RWPE2 (cell line): ENCODE measurements at regions not wholly inside any gene's neighbourhood (a gene's known extent, or its start where the extent isn't known, plus 50 kb on each side); places are given as distances from the start of the nearest gene placed in this dataset.

Source experiments
- ATAC-seq: fragments of 200-7000 bp; cut with Tn5 transposase; 3 replicates; pipeline ENCODE4 v1.9.1; 2021; ENCODE audit warnings: low read depth
- DNase-seq: peaks from one replicate; pipeline ENCODE4 v3.0.0-alpha.2; 2020; ENCODE audit warnings: low spot score
- H3K27ac ChIP-seq: fragments of 450-650 bp; 2 replicates; pipeline ENCODE4 v1.5.1; 2017; ENCODE audit warnings: mild to moderate bottlenecking; ENCODE audit not compliant: poor library complexity, severe bottlenecking
- H3K27me3 ChIP-seq: fragments of 250-450 bp; sonication (Bioruptor Pico); 2 replicates; pipeline ENCODE4 v1.5.1; 2021; ENCODE audit warnings: mild to moderate bottlenecking, moderate library complexity; ENCODE audit not compliant: insufficient read depth, poor library complexity, severe bottlenecking
- H3K36me3 ChIP-seq: fragments of 250-450 bp; sonication (Bioruptor Pico); 2 replicates; pipeline ENCODE4 v1.5.1; 2020; ENCODE audit warnings: low read depth, mild to moderate bottlenecking, moderate library complexity
- H3K4me1 ChIP-seq: fragments of 250-450 bp; sonication (Bioruptor Pico); 2 replicates; pipeline ENCODE4 v1.5.1; 2021; ENCODE audit warnings: mild to moderate bottlenecking, moderate library complexity; ENCODE audit not compliant: insufficient read depth, poor library complexity, severe bottlenecking
- H3K4me3 ChIP-seq: fragments of 250-450 bp; sonication (Bioruptor Pico); 2 replicates; pipeline ENCODE4 v1.5.1; 2021; ENCODE audit warnings: mild to moderate bottlenecking, moderate library complexity; ENCODE audit not compliant: severe bottlenecking
- H3K9me3 ChIP-seq: fragments of 250-450 bp; sonication (Bioruptor Pico); 2 replicates; pipeline ENCODE4 v1.5.1; 2021; ENCODE audit warnings: mild to moderate bottlenecking, moderate library complexity; ENCODE audit not compliant: severe bottlenecking
- TF ChIP-seq, protein P1 (sequence below): fragments of 450-650 bp; IDR thresholded peaks from one replicate; pipeline ENCODE4 v1.5.1; 2017; ENCODE audit warnings: mild to moderate bottlenecking, moderate library complexity; ENCODE audit not compliant: poor library complexity, severe bottlenecking

DNA sequence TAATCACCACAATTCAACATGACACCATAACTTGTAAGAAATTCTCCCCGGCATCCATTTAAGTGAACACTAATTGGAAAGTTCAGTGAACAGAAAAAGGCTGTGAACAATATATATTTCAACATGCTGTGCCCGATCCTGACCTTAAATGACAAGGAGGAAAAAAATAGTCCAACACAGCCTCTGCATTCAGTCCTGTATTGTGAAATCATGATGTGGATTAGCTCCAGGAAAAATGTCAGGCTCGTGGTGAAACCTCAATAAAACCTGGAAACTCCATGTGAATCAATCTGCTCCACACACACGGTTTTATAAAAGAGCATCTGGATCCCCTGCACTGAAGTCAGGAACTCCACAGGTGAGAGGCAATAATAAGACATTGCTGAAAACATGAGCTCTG is 145.4 kb upstream of the SPOPL start:
- H3K36me3 ChIP-seq: no peaks in the 10 kb centered on the region
- no peaks in the 10 kb centered on the region for H3K27me3 ChIP-seq
- no peak overlapping the region for H3K27ac ChIP-seq
- TF ChIP-seq, protein P1, sequence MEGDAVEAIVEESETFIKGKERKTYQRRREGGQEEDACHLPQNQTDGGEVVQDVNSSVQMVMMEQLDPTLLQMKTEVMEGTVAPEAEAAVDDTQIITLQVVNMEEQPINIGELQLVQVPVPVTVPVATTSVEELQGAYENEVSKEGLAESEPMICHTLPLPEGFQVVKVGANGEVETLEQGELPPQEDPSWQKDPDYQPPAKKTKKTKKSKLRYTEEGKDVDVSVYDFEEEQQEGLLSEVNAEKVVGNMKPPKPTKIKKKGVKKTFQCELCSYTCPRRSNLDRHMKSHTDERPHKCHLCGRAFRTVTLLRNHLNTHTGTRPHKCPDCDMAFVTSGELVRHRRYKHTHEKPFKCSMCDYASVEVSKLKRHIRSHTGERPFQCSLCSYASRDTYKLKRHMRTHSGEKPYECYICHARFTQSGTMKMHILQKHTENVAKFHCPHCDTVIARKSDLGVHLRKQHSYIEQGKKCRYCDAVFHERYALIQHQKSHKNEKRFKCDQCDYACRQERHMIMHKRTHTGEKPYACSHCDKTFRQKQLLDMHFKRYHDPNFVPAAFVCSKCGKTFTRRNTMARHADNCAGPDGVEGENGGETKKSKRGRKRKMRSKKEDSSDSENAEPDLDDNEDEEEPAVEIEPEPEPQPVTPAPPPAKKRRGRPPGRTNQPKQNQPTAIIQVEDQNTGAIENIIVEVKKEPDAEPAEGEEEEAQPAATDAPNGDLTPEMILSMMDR: no peak
- no peak for DNase-seq
- no peaks in the 10 kb centered on the region for H3K9me3 ChIP-seq
- H3K4me1 ChIP-seq: no peaks in the 10 kb centered on the region
- no peak overlapping the region for H3K4me3 ChIP-seq
- peak; percentile 33; the same call in 1 of the 3 replicates for ATAC-seq

DNA sequence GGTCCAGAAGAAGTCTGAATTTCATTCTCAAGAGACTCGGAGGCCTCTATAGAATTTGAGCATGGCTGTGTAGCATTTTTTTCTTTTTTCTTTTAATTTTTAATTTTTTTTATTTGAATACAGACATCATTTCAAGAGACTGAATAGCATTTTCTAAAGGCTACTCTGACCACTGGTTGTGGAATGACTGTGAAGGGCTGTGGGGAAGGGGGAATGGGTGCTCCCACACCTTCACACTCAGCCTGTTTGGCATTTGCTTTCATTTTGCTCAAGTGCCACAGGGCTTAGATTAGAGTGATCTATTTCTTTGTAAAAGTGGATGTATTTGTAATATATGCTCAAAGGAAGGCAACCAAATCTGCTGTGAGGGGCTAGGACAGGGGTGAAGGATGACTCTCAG is 142.0 kb upstream of the SPOPL start:
- H3K9me3 ChIP-seq: no peaks in the 10 kb centered on the region
- no peaks in the 10 kb centered on the region for H3K36me3 ChIP-seq
- H3K27ac ChIP-seq: no peak overlapping the region
- TF ChIP-seq, protein P1: no peak
- no peak overlapping the region for H3K4me3 ChIP-seq
- H3K4me1 ChIP-seq: no peaks in the 10 kb centered on the region
- no peak for DNase-seq
- no peak for ATAC-seq
- H3K27me3 ChIP-seq: no peaks in the 10 kb centered on the region

DNA sequence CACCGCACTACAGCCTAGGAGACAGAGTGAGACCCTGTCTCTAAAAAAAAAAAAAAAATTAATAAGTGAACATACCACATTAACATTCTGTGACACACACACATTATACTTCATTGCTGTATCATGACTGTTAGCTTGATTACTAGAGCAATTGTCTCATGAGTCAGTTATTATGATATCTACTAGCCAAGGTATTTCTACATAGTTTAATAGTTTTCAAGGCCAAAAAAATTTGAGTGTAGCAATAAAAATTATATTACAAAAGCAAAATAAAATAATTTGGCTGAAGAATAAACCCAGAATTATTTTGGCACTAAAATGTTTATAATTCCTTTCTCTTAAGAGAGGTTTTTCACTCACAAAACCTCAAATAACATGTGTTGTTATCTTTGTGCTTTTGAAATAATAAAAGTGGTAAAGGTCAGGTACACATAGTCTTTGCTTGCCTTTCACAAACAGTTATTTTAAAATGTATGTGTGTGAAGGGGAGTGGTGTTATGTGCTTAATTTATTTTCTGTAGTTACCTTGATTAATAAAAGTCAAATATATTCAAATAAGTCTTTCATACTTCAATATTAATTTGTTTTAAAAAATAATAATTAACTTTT is 136.9 kb upstream of the SPOPL start:
- peak; percentile 61; the same call in 2 of the 3 replicates for ATAC-seq
- Histone ChIP-seq H3K4me3 (no peak overlapping the region), H3K27me3 (no peaks in the 10 kb centered on the region), H3K27ac (no peak overlapping the region), H3K9me3 (no peaks in the 10 kb centered on the region), H3K36me3 (no peaks in the 10 kb centered on the region), H3K4me1 (no peaks in the 10 kb centered on the region)
- TF ChIP-seq, protein P1: no peak
- no peak for DNase-seq

DNA sequence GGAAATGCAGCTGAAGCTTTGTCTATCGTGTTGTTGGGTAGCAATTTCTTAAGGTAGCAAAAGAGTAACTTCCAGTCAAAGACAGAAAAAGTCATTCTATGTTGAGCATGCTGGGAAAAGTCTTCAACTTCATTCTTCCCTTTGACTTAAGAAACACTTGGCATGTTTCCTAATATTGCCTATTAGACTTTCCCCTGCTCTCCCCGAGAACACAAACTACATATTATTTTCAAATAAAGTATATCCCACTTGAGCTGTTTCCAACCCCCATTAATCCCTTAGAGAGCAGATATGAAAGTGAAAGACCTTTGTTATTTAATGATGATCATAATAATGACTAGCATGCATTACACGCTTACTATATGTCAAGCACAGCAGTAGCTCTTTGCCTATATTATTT is 136.0 kb upstream of the SPOPL start:
- H3K27ac ChIP-seq: no peak overlapping the region
- H3K36me3 ChIP-seq: no peaks in the 10 kb centered on the region
- no peak overlapping the region for H3K4me3 ChIP-seq
- no peaks in the 10 kb centered on the region for H3K9me3 ChIP-seq
- no peaks in the 10 kb centered on the region for H3K27me3 ChIP-seq
- no peak for ATAC-seq
- H3K4me1 ChIP-seq: no peaks in the 10 kb centered on the region
- no peak for DNase-seq
- TF ChIP-seq, protein P1: no peak

DNA sequence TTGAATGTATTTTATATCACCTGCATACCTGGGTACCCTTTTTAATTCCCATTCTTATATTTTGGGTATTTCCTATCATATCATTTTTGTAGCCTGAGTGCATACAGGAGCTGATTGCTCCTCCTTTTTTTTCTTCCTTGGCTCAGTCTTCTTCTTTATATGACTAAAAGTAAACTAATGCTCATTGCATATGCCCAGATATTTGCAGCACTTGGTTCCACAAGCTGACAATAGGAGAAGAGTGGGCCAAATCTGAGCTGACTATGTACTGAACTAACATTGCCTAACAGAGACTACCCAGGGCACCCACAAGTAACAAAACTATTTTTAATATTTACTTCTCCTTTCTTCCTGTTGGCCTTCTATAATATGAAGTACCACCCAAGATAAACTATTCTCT is 131.7 kb upstream of the SPOPL start:
- no peak for ATAC-seq
- no peak overlapping the region for H3K27ac ChIP-seq
- no peak for DNase-seq
- H3K36me3 ChIP-seq: no peaks in the 10 kb centered on the region
- no peak overlapping the region for H3K4me3 ChIP-seq
- H3K9me3 ChIP-seq: no peaks in the 10 kb centered on the region
- no peaks in the 10 kb centered on the region for H3K27me3 ChIP-seq
- no peaks in the 10 kb centered on the region for H3K4me1 ChIP-seq
- TF ChIP-seq, protein P1: no peak
